ENCODE measurements at regions not wholly inside any gene's neighbourhood (a gene's known extent, or its start where the extent isn't known, plus 50 kb on each side); places are given as distances from the start of the nearest gene placed in this dataset.

GRCh38 chr13:104461049-104461448 is 1394.8 kb upstream of the SLC10A2 start:
- no peak for DNase-seq (ENCODE audit: extremely low spot score)
- ChIA-PET POLR2A (no interaction called here), CTCF (no interaction called here)
- TF ChIP-seq, protein P1, sequence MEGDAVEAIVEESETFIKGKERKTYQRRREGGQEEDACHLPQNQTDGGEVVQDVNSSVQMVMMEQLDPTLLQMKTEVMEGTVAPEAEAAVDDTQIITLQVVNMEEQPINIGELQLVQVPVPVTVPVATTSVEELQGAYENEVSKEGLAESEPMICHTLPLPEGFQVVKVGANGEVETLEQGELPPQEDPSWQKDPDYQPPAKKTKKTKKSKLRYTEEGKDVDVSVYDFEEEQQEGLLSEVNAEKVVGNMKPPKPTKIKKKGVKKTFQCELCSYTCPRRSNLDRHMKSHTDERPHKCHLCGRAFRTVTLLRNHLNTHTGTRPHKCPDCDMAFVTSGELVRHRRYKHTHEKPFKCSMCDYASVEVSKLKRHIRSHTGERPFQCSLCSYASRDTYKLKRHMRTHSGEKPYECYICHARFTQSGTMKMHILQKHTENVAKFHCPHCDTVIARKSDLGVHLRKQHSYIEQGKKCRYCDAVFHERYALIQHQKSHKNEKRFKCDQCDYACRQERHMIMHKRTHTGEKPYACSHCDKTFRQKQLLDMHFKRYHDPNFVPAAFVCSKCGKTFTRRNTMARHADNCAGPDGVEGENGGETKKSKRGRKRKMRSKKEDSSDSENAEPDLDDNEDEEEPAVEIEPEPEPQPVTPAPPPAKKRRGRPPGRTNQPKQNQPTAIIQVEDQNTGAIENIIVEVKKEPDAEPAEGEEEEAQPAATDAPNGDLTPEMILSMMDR (IDR thresholded peaks at IDR 0.05; ENCODE audit: control extremely low read depth, extremely low read depth, low read depth, missing control alignments): no peak

DNA sequence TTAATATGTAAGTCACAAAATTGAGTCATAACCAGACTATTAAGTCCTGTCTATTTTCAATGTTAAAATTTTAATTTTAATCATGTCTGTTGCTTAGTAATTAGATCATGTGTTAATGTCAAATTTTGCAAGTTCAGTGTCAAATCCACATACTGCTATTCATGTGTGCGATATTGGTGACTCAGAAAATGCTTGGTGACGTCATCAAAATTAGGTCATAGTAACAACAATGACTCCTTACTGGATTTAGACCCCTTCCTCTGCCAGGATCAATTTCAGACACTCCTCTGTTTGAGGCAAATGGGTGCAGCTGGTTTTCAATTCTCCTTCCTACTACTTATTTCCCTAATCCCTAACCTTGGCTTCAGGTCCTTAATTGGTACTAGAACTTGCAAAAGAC is 1394.3 kb upstream of the SLC10A2 start:
- ChIA-PET POLR2A (no interaction called here), CTCF (no interaction called here)
- no peak for DNase-seq (ENCODE audit: extremely low spot score)
- TF ChIP-seq, protein P1 (IDR thresholded peaks at IDR 0.05; ENCODE audit: control extremely low read depth, extremely low read depth, low read depth, missing control alignments): no peak

GRCh38 chr13:104450006-104450405 is 1383.8 kb upstream of the SLC10A2 start:
- TF ChIP-seq, protein P1 (IDR thresholded peaks at IDR 0.05; ENCODE audit: control extremely low read depth, extremely low read depth, low read depth, missing control alignments): no peak
- no peak for DNase-seq (ENCODE audit: extremely low spot score)
- ChIA-PET CTCF (interaction anchor here (2.0 kb wide), 1 partner anchor 13 kb away, joined by 4 read pairs; no protein-coding TSS in a partner anchor), POLR2A (no interaction called here)

GRCh38 chr13:104447348-104447747 is 1381.1 kb upstream of the SLC10A2 start:
- ChIA-PET POLR2A (no interaction called here), CTCF (interaction anchor here (1.4 kb wide), 1 partner anchor 12 kb away, joined by 4 read pairs; no protein-coding TSS in a partner anchor)
- TF ChIP-seq, protein P1 (IDR thresholded peaks at IDR 0.05; ENCODE audit: control extremely low read depth, extremely low read depth, low read depth, missing control alignments): no peak

GRCh38 chr13:104442536-104442935 is 1376.3 kb upstream of the SLC10A2 start:
- ChIA-PET CTCF (no interaction called here), POLR2A (no interaction called here)
- TF ChIP-seq, protein P1 (IDR thresholded peaks at IDR 0.05; ENCODE audit: control extremely low read depth, extremely low read depth, low read depth, missing control alignments): no peak
- DNase-seq (ENCODE audit: extremely low spot score): no peak

More at GRCh38 chr13:104447348-104447747, 1381.1 kb upstream of the SLC10A2 start:
- no peak for DNase-seq (ENCODE audit: extremely low spot score)

DNA sequence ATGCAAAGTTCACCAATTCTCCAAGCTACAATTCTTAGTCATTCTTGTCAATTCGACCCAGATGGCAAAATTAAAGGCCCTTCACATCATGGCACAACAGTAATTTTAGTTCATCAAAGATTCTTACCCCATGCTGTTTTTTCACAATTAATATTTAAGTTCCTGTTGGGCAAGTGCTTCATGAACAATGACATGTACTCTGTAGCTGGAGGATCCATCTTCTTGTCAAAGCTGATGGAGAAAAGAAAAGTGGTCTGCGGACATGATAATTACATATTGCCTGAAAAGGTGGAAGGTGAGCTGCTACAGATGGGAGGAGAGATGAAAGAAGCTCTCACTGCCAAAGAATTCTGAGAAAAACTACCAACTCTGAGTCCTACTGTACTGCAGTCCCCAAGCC is 1370.3 kb upstream of the SLC10A2 start:
- no peak for DNase-seq (ENCODE audit: extremely low spot score)
- POLR2A ChIA-PET: no interaction called here

More for the DNA sequence above, 1370.3 kb upstream of the SLC10A2 start:
- CTCF ChIA-PET: interaction anchor here (0.7 kb wide), 1 partner anchor 14 kb away, joined by 4 read pairs; no protein-coding TSS in a partner anchor
- TF ChIP-seq, protein P1 (IDR thresholded peaks at IDR 0.05; ENCODE audit: control extremely low read depth, extremely low read depth, low read depth, missing control alignments): no peak
